Kidney (tissue), 13 donors: ENCODE measurements at regions not wholly inside any gene's neighbourhood (a gene's known extent, or its start where the extent isn't known, plus 50 kb on each side); places are given as distances from the start of the nearest gene placed in this dataset.

Experiments used
- DNase-seq, 5 donors: peaks; one replicate each; pipeline ENCODE4 v3.0.0-alpha.2; 2013 to 2020
- FAIRE-seq: peaks from 2 replicates; lab custom pipeline; 2012; peaks lifted over from hg19 to GRCh38; lab: Jason Lieb, UNC
- H3K27ac ChIP-seq, 2 donors: one replicate each; pipeline ENCODE4 v1.7.0; 2013; ENCODE audit warnings: low read depth in 2 of 2, low read length in 2 of 2, inconsistent platforms in 1 of 2
- H3K27me3 ChIP-seq: one replicate; pipeline ENCODE4 v1.7.1; 2013; ENCODE audit warnings: low read length, inconsistent platforms; ENCODE audit not compliant: control insufficient read depth, insufficient read depth
- H3K36me3 ChIP-seq, 3 donors: one replicate each; pipeline versions ENCODE4 v1.7.0 to v1.7.1; 2013; ENCODE audit warnings: low read length in 3 of 3, control low read depth in 1 of 3, inconsistent platforms in 1 of 3; ENCODE audit not compliant: insufficient read depth in 3 of 3, control insufficient read depth in 2 of 3
- H3K4me1 ChIP-seq, 3 donors: one replicate each; pipeline versions ENCODE4 v1.7.0 to v1.7.1; 2013; ENCODE audit warnings: low read length in 3 of 3, inconsistent platforms in 1 of 3, low read depth in 1 of 3; ENCODE audit not compliant: control insufficient read depth in 2 of 3, insufficient read depth in 2 of 3
- H3K4me3 ChIP-seq, 3 donors: one replicate each; pipeline versions ENCODE4 v1.7.0 to v1.8.1; 2013; ENCODE audit warnings: low read length in 3 of 3, control low read depth in 1 of 3, inconsistent platforms in 1 of 3
- H3K9ac ChIP-seq, 3 donors: one replicate each; pipeline versions ENCODE4 v1.7.0 to v1.7.1; 2013; ENCODE audit warnings: low read length in 3 of 3, control low read depth in 1 of 3, inconsistent platforms in 1 of 3
- H3K9me3 ChIP-seq, 3 donors: one replicate each; pipeline versions ENCODE4 v1.7.0 to v1.7.1; 2013; ENCODE audit warnings: low read length in 3 of 3, control low read depth in 1 of 3, inconsistent platforms in 1 of 3; ENCODE audit not compliant: control insufficient read depth in 2 of 3, insufficient read depth in 1 of 3
- intact Hi-C: fragments of 100-400 bp; cut with DNase I; formaldehyde crosslinking; loops from one replicate; pipeline ENCODE4 v1.11.1; 2022
- TF ChIP-seq, protein P1 (sequence below): IDR thresholded peaks from 3 replicates; pipeline ENCODE4 v1.5.1; 2012; ENCODE audit warnings: mild to moderate bottlenecking, moderate library complexity, borderline replicate concordance; ENCODE audit not compliant: insufficient read depth; ENCODE audit errors: extremely low read depth
- donor health status: control.
- donor health status: control.
- donor health status: control.
- donor health status: control.
- donor health status: control.
- donor health status: DM: yes; HTN: yes; CAD: no.
- donor health status: Normal renal cell carcinoma (clear cell type).

DNA sequence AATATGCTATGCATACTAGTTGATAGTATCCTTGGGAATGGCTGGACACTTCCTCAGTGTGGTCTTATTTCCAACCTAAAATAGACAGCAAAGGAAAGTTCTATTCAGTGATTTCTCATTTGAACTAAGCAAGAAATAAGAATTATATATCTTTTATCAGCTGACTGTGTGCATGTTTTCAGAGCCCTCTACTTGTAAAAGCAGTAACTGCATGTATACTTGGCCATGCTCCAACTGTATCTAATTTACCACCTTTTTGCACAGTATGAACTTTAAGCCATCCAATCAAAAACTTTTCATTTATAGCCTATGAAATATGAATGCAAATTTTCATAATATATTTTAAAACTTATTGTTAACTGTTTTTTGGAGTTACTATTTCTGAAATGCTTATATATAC is 136.4 kb upstream of the PCDH9 start:
- Histone ChIP-seq H3K4me3 (no peak overlapping the region), H3K9me3 (no peaks in the 10 kb centered on the region), H3K36me3 (no peaks in the 10 kb centered on the region), H3K9ac (no peak overlapping the region), H3K27ac (no peak overlapping the region), H3K27me3 (no peaks in the 10 kb centered on the region), H3K4me1 (no peaks in the 10 kb centered on the region)
- TF ChIP-seq, protein P1, sequence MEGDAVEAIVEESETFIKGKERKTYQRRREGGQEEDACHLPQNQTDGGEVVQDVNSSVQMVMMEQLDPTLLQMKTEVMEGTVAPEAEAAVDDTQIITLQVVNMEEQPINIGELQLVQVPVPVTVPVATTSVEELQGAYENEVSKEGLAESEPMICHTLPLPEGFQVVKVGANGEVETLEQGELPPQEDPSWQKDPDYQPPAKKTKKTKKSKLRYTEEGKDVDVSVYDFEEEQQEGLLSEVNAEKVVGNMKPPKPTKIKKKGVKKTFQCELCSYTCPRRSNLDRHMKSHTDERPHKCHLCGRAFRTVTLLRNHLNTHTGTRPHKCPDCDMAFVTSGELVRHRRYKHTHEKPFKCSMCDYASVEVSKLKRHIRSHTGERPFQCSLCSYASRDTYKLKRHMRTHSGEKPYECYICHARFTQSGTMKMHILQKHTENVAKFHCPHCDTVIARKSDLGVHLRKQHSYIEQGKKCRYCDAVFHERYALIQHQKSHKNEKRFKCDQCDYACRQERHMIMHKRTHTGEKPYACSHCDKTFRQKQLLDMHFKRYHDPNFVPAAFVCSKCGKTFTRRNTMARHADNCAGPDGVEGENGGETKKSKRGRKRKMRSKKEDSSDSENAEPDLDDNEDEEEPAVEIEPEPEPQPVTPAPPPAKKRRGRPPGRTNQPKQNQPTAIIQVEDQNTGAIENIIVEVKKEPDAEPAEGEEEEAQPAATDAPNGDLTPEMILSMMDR: no peak
- no peak for DNase-seq
- no peak for FAIRE-seq
- intact Hi-C loops: no loop called here

DNA sequence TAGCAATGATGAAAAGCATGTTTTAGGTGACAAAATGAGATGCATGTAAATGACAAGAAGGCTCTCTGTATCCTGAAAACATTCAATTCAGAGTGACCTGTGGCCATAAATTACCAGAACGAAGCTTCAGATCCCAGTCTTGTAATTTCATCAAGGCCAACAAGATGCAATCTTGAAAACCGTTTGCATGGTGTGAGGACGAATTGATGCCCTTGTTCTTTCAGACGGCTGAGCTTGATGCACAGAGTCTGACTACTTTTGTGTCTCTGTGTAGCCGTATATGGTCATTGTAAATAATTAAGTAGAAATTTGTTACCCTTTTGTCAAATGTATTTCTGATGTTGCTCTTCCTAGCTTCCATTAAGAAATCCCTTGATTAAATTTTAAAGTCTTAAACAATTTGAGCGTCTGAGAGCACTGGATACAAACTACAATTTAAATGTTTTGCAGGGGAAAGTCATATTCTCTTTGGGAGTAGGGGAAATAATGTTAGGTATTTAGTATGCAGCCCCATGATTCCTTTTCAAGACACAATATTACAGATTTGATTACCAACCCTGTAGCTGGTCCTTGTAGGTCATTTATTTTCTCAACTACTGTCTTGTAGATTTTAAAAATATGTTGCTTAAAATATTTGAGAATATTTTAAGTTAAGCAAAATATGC is 125.8 kb upstream of the PCDH9 start:
- intact Hi-C loops: no loop called here
- H3K27ac ChIP-seq: no peak overlapping the region

DNA sequence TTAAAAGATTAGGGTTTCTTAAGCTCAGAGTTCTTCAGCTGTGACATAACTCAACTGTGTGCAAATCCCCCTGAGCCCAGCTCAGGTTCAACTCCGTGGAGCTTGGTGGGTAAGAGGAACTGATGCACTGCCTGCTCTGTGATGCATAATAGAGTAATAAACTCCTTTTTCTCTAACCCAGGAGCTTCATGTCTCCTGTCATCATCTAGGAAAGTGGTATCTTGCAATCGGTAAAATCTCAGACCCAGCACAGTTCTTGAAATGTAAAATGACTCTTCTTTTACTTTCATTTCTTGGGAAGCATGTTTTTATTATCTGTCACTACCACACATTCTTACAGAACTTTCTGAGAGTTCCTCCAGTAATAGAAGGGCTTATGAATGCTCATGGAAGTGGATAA is 123.8 kb upstream of the PCDH9 start:
- FAIRE-seq (no peak), DNase-seq (peak in 1 of 5 donors; percentile 2)
- H3K27me3 ChIP-seq: no peaks in the 10 kb centered on the region
- no peak overlapping the region for H3K4me3 ChIP-seq
- no peaks in the 10 kb centered on the region for H3K4me1 ChIP-seq
- no peaks in the 10 kb centered on the region for H3K9me3 ChIP-seq
- intact Hi-C loops: no loop called here
- H3K36me3 ChIP-seq: no peaks in the 10 kb centered on the region
- no peak overlapping the region for H3K9ac ChIP-seq
- no peak overlapping the region for H3K27ac ChIP-seq
- TF ChIP-seq, protein P1: no peak

More for the DNA sequence above, 125.8 kb upstream of the PCDH9 start:
- Histone ChIP-seq H3K9ac (no peak overlapping the region), H3K9me3 (no peaks in the 10 kb centered on the region), H3K27me3 (no peaks in the 10 kb centered on the region), H3K4me3 (no peak overlapping the region), H3K4me1 (no peaks in the 10 kb centered on the region), H3K36me3 (no peaks in the 10 kb centered on the region)
- TF ChIP-seq, protein P1: no peak
- DNase-seq: no peak
- FAIRE-seq: no peak

DNA sequence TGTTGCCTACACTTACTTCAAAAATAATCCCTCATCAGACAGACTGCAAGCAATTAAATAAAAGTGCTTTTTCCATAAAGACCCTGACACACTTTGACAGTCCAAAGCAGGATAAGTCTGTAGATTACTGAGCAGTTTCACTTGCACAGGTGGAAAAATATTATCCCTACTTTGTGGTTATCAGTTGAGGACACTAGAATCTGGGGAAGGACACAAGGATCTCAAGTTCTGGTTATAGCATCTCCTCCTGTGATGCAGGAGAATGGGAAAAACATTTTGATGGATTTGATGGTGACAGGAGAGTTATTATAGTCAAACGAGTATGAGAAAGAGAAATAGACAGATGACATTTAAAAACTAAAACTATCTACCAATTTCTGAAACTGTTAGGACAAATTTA is 122.9 kb upstream of the PCDH9 start:
- TF ChIP-seq, protein P1: no peak
- intact Hi-C loops: no loop called here
- DNase-seq (no peak), FAIRE-seq (no peak)
- Histone ChIP-seq H3K36me3 (no peaks in the 10 kb centered on the region), H3K4me1 (no peaks in the 10 kb centered on the region), H3K9ac (no peak overlapping the region), H3K4me3 (no peak overlapping the region), H3K9me3 (no peaks in the 10 kb centered on the region), H3K27ac (no peak overlapping the region), H3K27me3 (no peaks in the 10 kb centered on the region)
